HepG2 (cell line): ENCODE measurements at regions not wholly inside any gene's neighbourhood (a gene's known extent, or its start where the extent isn't known, plus 50 kb on each side); places are given as distances from the start of the nearest gene placed in this dataset.

Experiments used
- HNRNPUL1 ChIP-seq: fragments of 200-400 bp; formaldehyde crosslinking; IDR thresholded peaks from 2 replicates; pipeline ENCODE4 v1.6.1; 2017; ENCODE audit warnings: low read depth, mild to moderate bottlenecking, low read length, moderate library complexity
- MIER2 ChIP-seq: IDR thresholded peaks from 2 replicates; pipeline ENCODE4 v1.6.1; 2016; ENCODE audit warnings: missing biosample characterization, missing genetic modification reagents
- PAX8 ChIP-seq: sonication (generic); formaldehyde crosslinking; IDR thresholded peaks from 2 replicates; pipeline ENCODE4 v1.8.0; 2022; ENCODE audit warnings: mild to moderate bottlenecking, missing genetic modification reagents, borderline replicate concordance
- ZKSCAN8 ChIP-seq: IDR thresholded peaks from 2 replicates; pipeline ENCODE4 v1.6.1; 2016; ENCODE audit warnings: borderline replicate concordance, missing genetic modification reagents, missing compliant biosample characterization
- TF ChIP-seq, protein P1 (sequence below): sonication (generic); formaldehyde crosslinking; IDR thresholded peaks from 2 replicates; pipeline ENCODE4 v1.5.1; 2020; ENCODE audit warnings: missing genetic modification reagents, mild to moderate bottlenecking, borderline replicate concordance
- TF ChIP-seq, protein P2 (sequence below): sonication (generic); formaldehyde crosslinking; IDR thresholded peaks from 2 replicates; pipeline ENCODE4 v1.5.0; 2020; ENCODE audit warnings: missing genetic modification reagents, mild to moderate bottlenecking, borderline replicate concordance
- TF ChIP-seq, protein P3 (sequence below): sonication (generic); formaldehyde crosslinking; conservative IDR thresholded peaks from 2 replicates; pipeline ENCODE4 v1.4.0; 2020; ENCODE audit warnings: mild to moderate bottlenecking, missing genetic modification reagents, moderate library complexity

DNA sequence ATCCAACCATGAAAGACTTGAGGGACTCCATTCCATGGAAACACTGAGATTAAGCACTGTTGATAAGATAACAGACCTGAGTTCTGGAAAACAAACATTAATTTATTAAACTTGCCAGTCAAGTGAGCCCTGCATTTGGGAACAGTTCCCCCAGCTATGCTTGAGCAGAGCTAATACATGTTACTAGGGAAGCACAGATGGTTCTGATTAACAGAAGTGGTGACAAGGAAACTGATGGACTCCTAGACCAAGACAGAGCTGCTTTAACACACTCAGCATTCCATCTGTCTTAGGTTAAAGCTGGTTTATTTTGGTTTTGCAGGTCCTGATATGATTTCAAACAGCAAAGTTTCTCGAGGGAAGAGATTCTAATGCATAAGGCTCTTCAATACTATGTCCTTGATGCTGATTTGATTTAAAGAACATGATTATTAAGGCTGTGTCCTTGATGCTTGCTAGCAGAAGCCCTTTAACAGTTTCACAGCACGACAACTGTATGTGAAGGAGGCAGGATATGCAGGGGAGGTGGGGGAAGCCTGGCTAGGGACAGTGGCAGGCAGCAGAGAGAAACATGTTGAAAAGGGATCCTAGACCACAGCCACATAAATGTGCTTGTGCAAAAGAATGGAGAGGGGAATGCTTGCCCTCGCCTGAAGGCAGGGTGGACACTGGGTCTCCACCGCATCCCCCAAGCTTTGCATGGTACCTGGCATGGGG lies 66.2 kb downstream of the ACTBL2 start (continued):
- TF ChIP-seq, protein P1, sequence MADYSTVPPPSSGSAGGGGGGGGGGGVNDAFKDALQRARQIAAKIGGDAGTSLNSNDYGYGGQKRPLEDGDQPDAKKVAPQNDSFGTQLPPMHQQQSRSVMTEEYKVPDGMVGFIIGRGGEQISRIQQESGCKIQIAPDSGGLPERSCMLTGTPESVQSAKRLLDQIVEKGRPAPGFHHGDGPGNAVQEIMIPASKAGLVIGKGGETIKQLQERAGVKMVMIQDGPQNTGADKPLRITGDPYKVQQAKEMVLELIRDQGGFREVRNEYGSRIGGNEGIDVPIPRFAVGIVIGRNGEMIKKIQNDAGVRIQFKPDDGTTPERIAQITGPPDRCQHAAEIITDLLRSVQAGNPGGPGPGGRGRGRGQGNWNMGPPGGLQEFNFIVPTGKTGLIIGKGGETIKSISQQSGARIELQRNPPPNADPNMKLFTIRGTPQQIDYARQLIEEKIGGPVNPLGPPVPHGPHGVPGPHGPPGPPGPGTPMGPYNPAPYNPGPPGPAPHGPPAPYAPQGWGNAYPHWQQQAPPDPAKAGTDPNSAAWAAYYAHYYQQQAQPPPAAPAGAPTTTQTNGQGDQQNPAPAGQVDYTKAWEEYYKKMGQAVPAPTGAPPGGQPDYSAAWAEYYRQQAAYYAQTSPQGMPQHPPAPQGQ (CRISPR knock-in tag), result no peak
- TF ChIP-seq PAX8 (CRISPR knock-in tag) (no peak), HNRNPUL1 (no peak), ZKSCAN8 (CRISPR knock-in tag) (no peak), MIER2 (CRISPR knock-in tag) (no peak)
- TF ChIP-seq, protein P2, sequence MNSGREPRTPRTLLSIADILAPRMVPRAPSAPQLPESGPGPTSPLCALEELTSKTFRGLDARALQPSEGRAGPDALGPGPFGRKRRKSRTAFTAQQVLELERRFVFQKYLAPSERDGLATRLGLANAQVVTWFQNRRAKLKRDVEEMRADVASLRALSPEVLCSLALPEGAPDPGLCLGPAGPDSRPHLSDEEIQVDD, result no peak
- TF ChIP-seq, protein P3, sequence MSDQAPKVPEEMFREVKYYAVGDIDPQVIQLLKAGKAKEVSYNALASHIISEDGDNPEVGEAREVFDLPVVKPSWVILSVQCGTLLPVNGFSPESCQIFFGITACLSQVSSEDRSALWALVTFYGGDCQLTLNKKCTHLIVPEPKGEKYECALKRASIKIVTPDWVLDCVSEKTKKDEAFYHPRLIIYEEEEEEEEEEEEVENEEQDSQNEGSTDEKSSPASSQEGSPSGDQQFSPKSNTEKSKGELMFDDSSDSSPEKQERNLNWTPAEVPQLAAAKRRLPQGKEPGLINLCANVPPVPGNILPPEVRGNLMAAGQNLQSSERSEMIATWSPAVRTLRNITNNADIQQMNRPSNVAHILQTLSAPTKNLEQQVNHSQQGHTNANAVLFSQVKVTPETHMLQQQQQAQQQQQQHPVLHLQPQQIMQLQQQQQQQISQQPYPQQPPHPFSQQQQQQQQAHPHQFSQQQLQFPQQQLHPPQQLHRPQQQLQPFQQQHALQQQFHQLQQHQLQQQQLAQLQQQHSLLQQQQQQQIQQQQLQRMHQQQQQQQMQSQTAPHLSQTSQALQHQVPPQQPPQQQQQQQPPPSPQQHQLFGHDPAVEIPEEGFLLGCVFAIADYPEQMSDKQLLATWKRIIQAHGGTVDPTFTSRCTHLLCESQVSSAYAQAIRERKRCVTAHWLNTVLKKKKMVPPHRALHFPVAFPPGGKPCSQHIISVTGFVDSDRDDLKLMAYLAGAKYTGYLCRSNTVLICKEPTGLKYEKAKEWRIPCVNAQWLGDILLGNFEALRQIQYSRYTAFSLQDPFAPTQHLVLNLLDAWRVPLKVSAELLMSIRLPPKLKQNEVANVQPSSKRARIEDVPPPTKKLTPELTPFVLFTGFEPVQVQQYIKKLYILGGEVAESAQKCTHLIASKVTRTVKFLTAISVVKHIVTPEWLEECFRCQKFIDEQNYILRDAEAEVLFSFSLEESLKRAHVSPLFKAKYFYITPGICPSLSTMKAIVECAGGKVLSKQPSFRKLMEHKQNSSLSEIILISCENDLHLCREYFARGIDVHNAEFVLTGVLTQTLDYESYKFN (CRISPR knock-in tag), result no peak
